Peyer's patch (tissue), 4 donors: ENCODE measurements at regions not wholly inside any gene's neighbourhood (a gene's known extent, or its start where the extent isn't known, plus 50 kb on each side); places are given as distances from the start of the nearest gene placed in this dataset.

Experiments used
- DNase-seq, 3 donors: peaks; one replicate each; pipeline ENCODE4 v3.0.0-alpha.2; 2017 to 2019
- H3K27ac ChIP-seq, 4 donors: fragments of 200-600 bp; sonication (generic); one replicate each; pipeline ENCODE4 v1.5.1; 2016 to 2019
- H3K27me3 ChIP-seq, 2 donors: fragments of 200-600 bp; sonication (generic); one replicate each; pipeline ENCODE4 v1.5.1; 2019
- H3K36me3 ChIP-seq, 3 donors: fragments of 200-600 bp; sonication (generic); one replicate each; pipeline ENCODE4 v1.5.1; 2016 to 2019
- H3K4me1 ChIP-seq, 4 donors: fragments of 200-600 bp; sonication (generic); one replicate each; pipeline ENCODE4 v1.5.1; 2016 to 2019
- H3K4me3 ChIP-seq, 4 donors: fragments of 200-600 bp; sonication (generic); 1 replicate in 3 of 4; 2 replicates in 1 of 4; pipeline ENCODE4 v1.5.1; 2016 to 2019; ENCODE audit warnings: mild to moderate bottlenecking in 1 of 4
- H3K9me3 ChIP-seq, 4 donors: fragments of 200-600 bp; sonication (generic); one replicate each; pipeline ENCODE4 v1.5.1; 2016 to 2019; ENCODE audit warnings: mild to moderate bottlenecking in 1 of 4
- POLR2A ChIP-seq, 2 donors: fragments of 450-650 bp; IDR thresholded peaks; one replicate each; pipeline ENCODE4 v1.5.1; 2017; ENCODE audit warnings: antibody characterized with exemption in 2 of 2, mild to moderate bottlenecking in 2 of 2, moderate library complexity in 2 of 2
- TF ChIP-seq, protein P1 (sequence below), 6 experiments: fragments of 450-650 bp in 4 of 6; fragments of 200-600 bp in 2 of 6; sonication (generic) in 1 of 6; IDR thresholded peaks; one replicate each; pipeline ENCODE4 v1.5.1; 2017 to 2019; ENCODE audit warnings: antibody characterized with exemption in 6 of 6, mild to moderate bottlenecking in 3 of 6, moderate library complexity in 1 of 6

- no peaks in the 10 kb centered on the region for H3K36me3 ChIP-seq
- no peak for DNase-seq
- TF ChIP-seq POLR2A (IDR thresholded peaks at IDR 0.05), result no peak
- TF ChIP-seq, protein P1, sequence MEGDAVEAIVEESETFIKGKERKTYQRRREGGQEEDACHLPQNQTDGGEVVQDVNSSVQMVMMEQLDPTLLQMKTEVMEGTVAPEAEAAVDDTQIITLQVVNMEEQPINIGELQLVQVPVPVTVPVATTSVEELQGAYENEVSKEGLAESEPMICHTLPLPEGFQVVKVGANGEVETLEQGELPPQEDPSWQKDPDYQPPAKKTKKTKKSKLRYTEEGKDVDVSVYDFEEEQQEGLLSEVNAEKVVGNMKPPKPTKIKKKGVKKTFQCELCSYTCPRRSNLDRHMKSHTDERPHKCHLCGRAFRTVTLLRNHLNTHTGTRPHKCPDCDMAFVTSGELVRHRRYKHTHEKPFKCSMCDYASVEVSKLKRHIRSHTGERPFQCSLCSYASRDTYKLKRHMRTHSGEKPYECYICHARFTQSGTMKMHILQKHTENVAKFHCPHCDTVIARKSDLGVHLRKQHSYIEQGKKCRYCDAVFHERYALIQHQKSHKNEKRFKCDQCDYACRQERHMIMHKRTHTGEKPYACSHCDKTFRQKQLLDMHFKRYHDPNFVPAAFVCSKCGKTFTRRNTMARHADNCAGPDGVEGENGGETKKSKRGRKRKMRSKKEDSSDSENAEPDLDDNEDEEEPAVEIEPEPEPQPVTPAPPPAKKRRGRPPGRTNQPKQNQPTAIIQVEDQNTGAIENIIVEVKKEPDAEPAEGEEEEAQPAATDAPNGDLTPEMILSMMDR (IDR thresholded peaks at IDR 0.05), result no peak
- H3K4me1 ChIP-seq, result no peaks in the 10 kb centered on the region
- no peaks in the 10 kb centered on the region for H3K27me3 ChIP-seq
- H3K27ac ChIP-seq, result no peak overlapping the region
- H3K9me3 ChIP-seq, result no peaks in the 10 kb centered on the region
- H3K4me3 ChIP-seq, result no peak overlapping the region
Measured at GRCh38 chr5:111813537-111813936, 56.5 kb upstream of the NREP start.

- H3K27ac ChIP-seq, result no peak overlapping the region
- H3K27me3 ChIP-seq, result no peaks in the 10 kb centered on the region
- TF ChIP-seq, protein P1 (IDR thresholded peaks at IDR 0.05), result no peak
- TF ChIP-seq POLR2A (IDR thresholded peaks at IDR 0.05), result no peak
- H3K4me1 ChIP-seq, result no peaks in the 10 kb centered on the region
- no peak for DNase-seq
- no peaks in the 10 kb centered on the region for H3K9me3 ChIP-seq
- H3K4me3 ChIP-seq, result no peak overlapping the region
- H3K36me3 ChIP-seq, result no peaks in the 10 kb centered on the region
Measured at GRCh38 chr5:111810112-111810511, 53.1 kb upstream of the NREP start.
